ENCODE measurements at regions not wholly inside any gene's neighbourhood (a gene's known extent, or its start where the extent isn't known, plus 50 kb on each side); places are given as distances from the start of the nearest gene placed in this dataset.
"Not testable (repeated sequence)": the region's sequence is repeated elsewhere in the genome, so short reads cannot be mapped to it uniquely, and the experiment has no call there.

- H3K4me3 ChIP-seq; H3K4me1 ChIP-seq (replicated peaks in 1 of 2); H3K36me3 ChIP-seq (replicated peaks in 1 of 2); H3K27ac ChIP-seq; H3K9me3 ChIP-seq (replicated peaks in 1 of 3); intact Hi-C loops (cut with DNase I): not testable (repeated sequence)
- 19 to 22% (median 20%) methylated on average over 13 to 17 of the region's 17 CpGs for WGBS, 4 donors
- DNase-seq = peak; percentile 66 to 87 (median 75)
- peaks cover 13% of the 10 kb centered on the region for H3K27me3 ChIP-seq
- TF ChIP-seq CTCF (IDR thresholded peaks at IDR 0.05) = peak; percentile 64 to 97 (median 74)
Measured at GRCh38 chr14:106153362-106153955, 627.1 kb downstream of the TMEM121 start.

DNA sequence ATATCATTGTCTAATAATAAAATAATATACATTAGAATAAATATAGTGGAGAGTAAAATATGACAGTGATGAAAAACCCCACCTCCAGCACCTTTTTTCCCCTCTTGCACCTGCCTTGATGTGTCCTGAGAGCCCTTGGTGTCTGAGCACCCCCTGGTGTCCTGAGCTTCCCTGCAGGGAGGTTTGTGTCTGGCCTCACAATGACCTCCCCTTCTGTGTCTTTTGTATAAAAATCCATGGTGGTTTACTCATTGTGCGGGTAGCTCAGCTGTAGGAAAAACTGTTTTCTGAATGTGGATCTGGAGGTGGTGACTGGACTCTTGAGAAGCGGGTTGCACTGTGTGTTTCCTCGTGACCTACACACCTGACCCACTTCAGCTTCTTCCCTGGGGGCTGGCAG, 636.9 kb downstream of the TMEM121 start:
- TF ChIP-seq CTCF (IDR thresholded peaks at IDR 0.05) (no peak), POLR2A (IDR thresholded peaks at IDR 0.05) (no peak)
- no peak for DNase-seq
- Histone ChIP-seq H3K27ac (no peak overlapping the region), H3K36me3 (replicated peaks in 1 of 2) (no peaks in the 10 kb centered on the region), H3K9me3 (replicated peaks in 1 of 3) (no peaks in the 10 kb centered on the region), H3K4me1 (replicated peaks in 1 of 2) (no peaks in the 10 kb centered on the region), H3K27me3 (peaks cover 7% of the 10 kb centered on the region), H3K4me3 (no peak overlapping the region)
- WGBS, 4 donors = 45 to 75% (median 55%) methylated on average over 1 to 3 of the region's 3 CpGs
- intact Hi-C loops (cut with DNase I) = no loop called here

DNA sequence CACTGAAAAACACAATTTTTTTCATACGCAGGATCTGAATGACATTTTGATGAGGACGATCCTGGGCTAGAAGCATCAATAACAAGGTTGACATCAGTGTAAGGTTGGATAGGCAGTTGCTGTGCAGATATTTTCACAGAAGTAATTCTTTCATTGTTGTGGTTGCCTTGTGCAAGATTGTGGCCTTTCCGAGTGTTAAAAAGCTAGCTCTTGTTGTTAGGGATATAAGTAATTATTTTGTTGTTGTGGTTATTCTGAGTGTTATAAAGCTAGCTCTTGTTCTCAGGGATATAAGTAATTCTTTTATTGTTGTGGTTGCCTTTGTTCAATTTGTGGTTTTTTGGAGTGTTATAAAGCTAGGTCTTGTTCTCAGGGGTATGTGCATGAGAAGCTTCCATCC, 637.4 kb downstream of the TMEM121 start:
- WGBS, 4 donors = 43 to 73% (median 53%) methylated on average over 3 of the region's 3 CpGs
- intact Hi-C loops (cut with DNase I) = not testable (repeated sequence)

DNA sequence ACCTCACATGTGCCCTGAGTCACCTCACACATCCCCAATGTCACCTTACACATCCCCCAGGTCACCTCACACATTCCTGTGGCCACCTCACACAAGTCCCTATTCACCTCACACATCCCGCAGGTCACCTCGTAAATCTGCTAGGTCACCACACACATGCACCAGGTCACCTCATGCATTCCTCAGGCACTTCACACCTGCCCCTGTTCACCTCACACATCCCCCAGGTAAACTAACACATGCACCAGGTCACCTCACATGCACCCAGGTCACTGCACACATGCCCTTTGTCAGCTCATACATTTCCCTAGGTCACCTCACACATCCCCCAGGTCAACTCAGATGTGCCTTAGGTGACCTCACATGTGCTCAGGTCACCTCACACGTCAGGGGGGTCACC, 639.8 kb downstream of the TMEM121 start:
- intact Hi-C loops (cut with DNase I) = no loop called here
- no peaks in the 10 kb centered on the region for H3K9me3 ChIP-seq (replicated peaks in 1 of 3)
- TF ChIP-seq POLR2A (IDR thresholded peaks at IDR 0.05) (no peak), CTCF (IDR thresholded peaks at IDR 0.05) (no peak)
- peaks cover 7% of the 10 kb centered on the region for H3K27me3 ChIP-seq
- 57 to 73% (median 62%) methylated on average over 3 of the region's 3 CpGs for WGBS, 4 donors
- H3K36me3 ChIP-seq (replicated peaks in 1 of 2) = no peaks in the 10 kb centered on the region
- no peak overlapping the region for H3K27ac ChIP-seq
- H3K4me1 ChIP-seq (replicated peaks in 1 of 2) = no peaks in the 10 kb centered on the region
- DNase-seq = no peak
- H3K4me3 ChIP-seq = no peak overlapping the region

More for the DNA sequence above, 637.4 kb downstream of the TMEM121 start:
- H3K4me1 ChIP-seq (replicated peaks in 1 of 2); DNase-seq; H3K9me3 ChIP-seq (replicated peaks in 1 of 3); H3K27ac ChIP-seq; H3K36me3 ChIP-seq (replicated peaks in 1 of 2); H3K4me3 ChIP-seq; H3K27me3 ChIP-seq: not testable (repeated sequence)

DNA sequence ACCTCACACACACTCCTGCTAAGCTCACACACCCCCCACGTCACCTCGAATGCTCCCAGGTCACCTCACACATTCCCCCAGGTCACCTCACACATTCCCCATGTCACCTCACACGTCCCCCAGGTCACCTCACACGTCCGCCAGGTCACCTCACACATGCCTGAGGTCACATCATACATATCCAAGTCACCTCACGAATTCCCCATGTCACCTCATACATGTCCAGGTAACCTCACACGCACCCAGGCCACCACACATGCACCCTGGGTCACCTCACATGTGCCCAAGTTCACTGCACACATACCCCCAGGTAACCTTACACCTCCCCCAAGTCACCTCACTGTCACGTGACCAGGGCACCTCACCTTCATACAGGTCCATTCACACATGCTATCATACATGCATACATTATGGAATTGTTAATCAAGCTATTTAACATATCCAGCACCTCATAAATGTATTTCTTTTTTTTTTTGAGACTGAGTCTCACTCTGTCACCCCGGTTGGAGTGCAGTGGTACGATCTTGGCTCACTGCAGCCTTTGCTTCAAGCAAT, 640.3 kb downstream of the TMEM121 start:
- WGBS, 4 donors = 48 to 54% (median 50%) methylated on average over 10 of the region's 10 CpGs
- no peaks in the 10 kb centered on the region for H3K9me3 ChIP-seq (replicated peaks in 1 of 3)

DNA sequence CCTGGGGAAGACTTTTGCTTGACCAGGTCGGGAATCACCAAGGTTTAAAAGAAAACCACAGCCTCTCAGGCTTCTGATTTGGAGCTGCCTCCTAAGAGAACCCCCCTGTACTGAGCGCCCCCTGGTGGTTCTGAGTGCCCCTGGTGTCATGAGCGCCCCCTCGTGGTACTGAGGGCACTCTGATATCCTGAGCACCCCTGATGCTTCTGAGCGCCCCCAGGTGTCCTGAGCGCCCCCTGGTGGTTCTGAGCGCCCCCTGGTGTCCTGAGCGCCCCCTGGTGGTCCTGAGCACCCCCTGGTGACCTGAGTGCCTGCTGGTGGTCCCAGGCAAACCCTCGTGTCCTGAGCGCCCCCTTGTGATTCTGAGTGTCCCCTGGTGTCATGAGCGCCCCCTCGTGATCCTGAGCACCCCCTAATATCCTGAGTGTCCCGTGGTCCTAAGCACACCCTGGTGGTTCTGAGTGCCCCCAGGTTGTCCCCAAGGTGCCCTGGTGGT, 643.8 kb downstream of the TMEM121 start:
- H3K27ac ChIP-seq; H3K9me3 ChIP-seq (replicated peaks in 1 of 3); intact Hi-C loops (cut with DNase I); H3K27me3 ChIP-seq; H3K4me3 ChIP-seq; H3K36me3 ChIP-seq (replicated peaks in 1 of 2); H3K4me1 ChIP-seq (replicated peaks in 1 of 2): not testable (repeated sequence)
- peak in 1 of 7 donors; percentile 3 for DNase-seq
- WGBS, 4 donors = 57 to 81% (median 72%) methylated on average over 2 to 12 of the region's 13 CpGs

More for the DNA sequence above, 640.3 kb downstream of the TMEM121 start:
- Histone ChIP-seq H3K36me3 (replicated peaks in 1 of 2) (no peaks in the 10 kb centered on the region), H3K27ac (no peak overlapping the region), H3K27me3 (peaks cover 7% of the 10 kb centered on the region), H3K4me3 (no peak overlapping the region), H3K4me1 (replicated peaks in 1 of 2) (no peaks in the 10 kb centered on the region)
- TF ChIP-seq POLR2A (IDR thresholded peaks at IDR 0.05) (no peak), CTCF (IDR thresholded peaks at IDR 0.05) (no peak)
- no peak for DNase-seq
- intact Hi-C loops (cut with DNase I) = no loop called here
